Muscle of leg (tissue), 3 donors: ENCODE measurements at regions not wholly inside any gene's neighbourhood (a gene's known extent, or its start where the extent isn't known, plus 50 kb on each side); places are given as distances from the start of the nearest gene placed in this dataset.
"Not testable (repeated sequence)": the region's sequence is repeated elsewhere in the genome, so short reads cannot be mapped to it uniquely, and the experiment has no call there.

Experiments used
- DNase-seq: peaks from one replicate; pipeline ENCODE4 v3.0.0; 2013
- H3K27ac ChIP-seq: one replicate; pipeline ENCODE4 v1.5.1; 2013; ENCODE audit warnings: mild to moderate bottlenecking, low read length, control low read depth
- H3K27me3 ChIP-seq: one replicate; pipeline ENCODE4 v1.6.1; 2013; ENCODE audit warnings: low read length; ENCODE audit not compliant: control insufficient read depth, insufficient read depth
- H3K36me3 ChIP-seq: one replicate; pipeline ENCODE4 v1.6.1; 2013; ENCODE audit warnings: low read length; ENCODE audit not compliant: control insufficient read depth, insufficient read depth
- H3K4me1 ChIP-seq: one replicate; pipeline ENCODE4 v1.6.1; 2013; ENCODE audit warnings: low read length; ENCODE audit not compliant: control insufficient read depth, insufficient read depth
- H3K4me3 ChIP-seq: one replicate; pipeline ENCODE4 v1.5.1; 2013; ENCODE audit warnings: low read length, control low read depth
- H3K9me3 ChIP-seq: replicated peaks from 2 replicates; pipeline ENCODE4 v1.6.1; 2013; ENCODE audit warnings: low read depth, low read length; ENCODE audit not compliant: control insufficient read depth
- WGBS: methylation state at CpG from one replicate; pipeline ENCODE4 v1.1.5; 2013; ENCODE audit warnings: missing lambda C conversion rate; ENCODE audit not compliant: insufficient coverage; 5-methylcytosine and 5-hydroxymethylcytosine counted together

- DNase-seq: no peak
- H3K4me3 ChIP-seq: no peak overlapping the region
- H3K9me3 ChIP-seq: no peaks in the 10 kb centered on the region
- no peaks in the 10 kb centered on the region for H3K27me3 ChIP-seq
- no peaks in the 10 kb centered on the region for H3K4me1 ChIP-seq
- H3K36me3 ChIP-seq: no peaks in the 10 kb centered on the region
- H3K27ac ChIP-seq: no peak overlapping the region
Measured at GRCh38 chr5:120808135-120808534, 344.0 kb downstream of the PRR16 start.

- no peak for DNase-seq
- Histone ChIP-seq H3K9me3 (no peaks in the 10 kb centered on the region), H3K36me3 (no peaks in the 10 kb centered on the region), H3K27me3 (no peaks in the 10 kb centered on the region), H3K4me3 (no peak overlapping the region), H3K4me1 (no peaks in the 10 kb centered on the region), H3K27ac (no peak overlapping the region)
Measured at GRCh38 chr5:120808606-120809005, 344.5 kb downstream of the PRR16 start.

- Histone ChIP-seq H3K4me1 (no peaks in the 10 kb centered on the region), H3K27ac (no peak overlapping the region), H3K36me3 (no peaks in the 10 kb centered on the region), H3K4me3 (no peak overlapping the region), H3K9me3 (peaks cover 5% of the 10 kb centered on the region), H3K27me3 (no peaks in the 10 kb centered on the region)
- WGBS: no CpG with 5 or more reads among the region's 2 CpGs
- no peak for DNase-seq
Measured at GRCh38 chr5:120813551-120813950, 349.5 kb downstream of the PRR16 start.

- Histone ChIP-seq H3K4me3 (no peak overlapping the region), H3K27me3 (no peaks in the 10 kb centered on the region), H3K9me3 (peaks cover 5% of the 10 kb centered on the region), H3K36me3 (no peaks in the 10 kb centered on the region), H3K4me1 (no peaks in the 10 kb centered on the region), H3K27ac (no peak overlapping the region)
- WGBS: 86% methylated on average over 4 of the region's 12 CpGs
- no peak for DNase-seq
Measured at GRCh38 chr5:120817044-120817985, 353.2 kb downstream of the PRR16 start.

GRCh38 chr5:120818128-120818527, 354.0 kb downstream of the PRR16 start:
- no peak overlapping the region for H3K4me3 ChIP-seq
- H3K27ac ChIP-seq: no peak overlapping the region
- H3K27me3 ChIP-seq: no peaks in the 10 kb centered on the region
- H3K36me3 ChIP-seq: no peaks in the 10 kb centered on the region
- peaks cover 5% of the 10 kb centered on the region for H3K9me3 ChIP-seq
- 83% methylated on average over 5 of the region's 6 CpGs for whole genome bisulfite sequencing
- H3K4me1 ChIP-seq: no peaks in the 10 kb centered on the region
- no peak for DNase-seq

GRCh38 chr5:120823328-120823727, 359.2 kb downstream of the PRR16 start:
- no CpG with 5 or more reads among the region's 1 CpG for WGBS
- H3K4me1 ChIP-seq: no peaks in the 10 kb centered on the region
- no peaks in the 10 kb centered on the region for H3K27me3 ChIP-seq
- H3K36me3 ChIP-seq: no peaks in the 10 kb centered on the region
- no peak overlapping the region for H3K27ac ChIP-seq
- DNase-seq: no peak
- no peak overlapping the region for H3K4me3 ChIP-seq
- no peaks in the 10 kb centered on the region for H3K9me3 ChIP-seq

- not testable (repeated sequence) for DNase-seq, H3K9me3 ChIP-seq, H3K4me1 ChIP-seq, H3K27me3 ChIP-seq, H3K36me3 ChIP-seq, H3K27ac ChIP-seq, H3K4me3 ChIP-seq
- 81% methylated on average over 11 of the region's 13 CpGs for WGBS
Measured at GRCh38 chr5:120831646-120832045, 367.5 kb downstream of the PRR16 start.

GRCh38 chr5:120841830-120842229, 377.7 kb downstream of the PRR16 start:
- no peaks in the 10 kb centered on the region for H3K4me1 ChIP-seq
- H3K27ac ChIP-seq: no peak overlapping the region
- no peaks in the 10 kb centered on the region for H3K36me3 ChIP-seq
- H3K4me3 ChIP-seq: no peak overlapping the region
- H3K9me3 ChIP-seq: no peaks in the 10 kb centered on the region
- H3K27me3 ChIP-seq: no peaks in the 10 kb centered on the region
- no peak for DNase-seq

- DNase-seq: no peak
- 62% methylated on average over 3 of the region's 3 CpGs for WGBS
- Histone ChIP-seq H3K36me3 (no peaks in the 10 kb centered on the region), H3K9me3 (no peaks in the 10 kb centered on the region), H3K4me3 (no peak overlapping the region), H3K27me3 (no peaks in the 10 kb centered on the region), H3K27ac (no peak overlapping the region), H3K4me1 (no peaks in the 10 kb centered on the region)
Measured at GRCh38 chr5:120843390-120843980, 379.4 kb downstream of the PRR16 start.

- Histone ChIP-seq H3K9me3 (no peaks in the 10 kb centered on the region), H3K36me3 (no peaks in the 10 kb centered on the region), H3K27ac (no peak overlapping the region), H3K27me3 (no peaks in the 10 kb centered on the region), H3K4me3 (no peak overlapping the region), H3K4me1 (no peaks in the 10 kb centered on the region)
- DNase-seq: no peak
- no CpG with 5 or more reads among the region's 2 CpGs for WGBS
Measured at GRCh38 chr5:120848883-120849282, 384.8 kb downstream of the PRR16 start.
